ENCODE measurements at regions not wholly inside any gene's neighbourhood (a gene's known extent, or its start where the extent isn't known, plus 50 kb on each side); places are given as distances from the start of the nearest gene placed in this dataset.

DNA sequence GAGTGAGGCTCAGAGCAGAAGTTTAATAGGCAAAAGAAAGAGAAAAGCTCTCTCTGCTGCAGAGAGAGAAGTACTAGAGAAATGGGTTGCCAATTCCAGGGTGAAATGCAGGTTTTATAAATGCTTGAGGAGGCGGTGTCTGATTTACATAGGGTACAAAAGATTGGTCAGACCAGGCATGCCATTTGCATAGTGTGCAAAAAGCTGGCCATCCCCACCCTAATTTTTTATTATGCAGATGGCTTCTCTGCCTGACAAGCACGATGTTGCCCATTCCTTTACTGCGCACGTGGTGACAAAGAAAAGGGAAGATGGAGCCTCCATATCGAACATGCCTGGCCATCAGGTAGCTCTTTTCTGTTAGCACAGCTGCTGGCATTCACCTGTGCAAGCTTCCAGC lies 209.3 kb upstream of the PPFIA2 start:
- Histone ChIP-seq H3K27me3 (ENCODE audit: insufficient read depth) (no peaks in the 10 kb centered on the region), H3K9ac (no peak overlapping the region), H3K36me3 (replicated peaks in 1 of 2; ENCODE audit: control insufficient read depth in 1 of 2, insufficient read depth in 2 of 2, low read length in 1 of 2) (no peaks in the 10 kb centered on the region), H3K79me2 (ENCODE audit: insufficient read depth) (no peaks in the 10 kb centered on the region), H3K9me2 (no peaks in the 10 kb centered on the region), H3K4me1 (ENCODE audit: control insufficient read depth in 1 of 2, insufficient read depth in 2 of 2, low read depth in 1 of 2, low read length in 1 of 2) (no peaks in the 10 kb centered on the region), H3F3A (replicated peaks; ENCODE audit: insufficient read depth) (no peaks in the 10 kb centered on the region), H3K9me3 (no peaks in the 10 kb centered on the region), H3K4me2 (no peak overlapping the region), H3K4me3 (ENCODE audit: low read depth in 2 of 2, low read length in 1 of 2) (no peak overlapping the region), H4K20me1 (ENCODE audit: insufficient read depth) (no peaks in the 10 kb centered on the region), H2AFZ (ENCODE audit: low read depth) (no peak overlapping the region), H3K27ac (ENCODE audit: low read depth in 2 of 2, low read length in 1 of 2) (no peak overlapping the region)
- ChIA-PET CTCF (no interaction called here), POLR2A (no interaction called here)
- DNase-seq, result no peak
- 15% methylated on average over 5 of the region's 5 CpGs for WGBS (ENCODE audit: low lambda C conversion rate)
- TF ChIP-seq MAX (IDR thresholded peaks at IDR 0.05; ENCODE audit: low read depth) (no peak), CHD2 (IDR thresholded peaks at IDR 0.05; ENCODE audit: low read length, partially characterized antibody) (no peak), TEAD4 (IDR thresholded peaks at IDR 0.05; ENCODE audit: borderline replicate concordance, insufficient read depth) (no peak), POLR2AphosphoS5 (IDR thresholded peaks at IDR 0.05; ENCODE audit: low read depth, low read length) (no peak), TCF12 (IDR thresholded peaks at IDR 0.05) (no peak), RCOR1 (IDR thresholded peaks at IDR 0.05; ENCODE audit: low read length) (no peak), USF1 (IDR thresholded peaks at IDR 0.05; ENCODE audit: borderline replicate concordance, low read depth) (no peak), NFIC (IDR thresholded peaks at IDR 0.05; ENCODE audit: borderline replicate concordance) (no peak), SMC3 (IDR thresholded peaks at IDR 0.05; ENCODE audit: low read depth, low read length) (no peak), FOXJ3 (CRISPR knock-in tag; IDR thresholded peaks at IDR 0.05) (no peak), SIN3A (IDR thresholded peaks at IDR 0.05; ENCODE audit: borderline replicate concordance, low read depth, low read length) (no peak), FOXM1 (IDR thresholded peaks at IDR 0.05; ENCODE audit: low read depth) (no peak), FOSL2 (IDR thresholded peaks at IDR 0.05; ENCODE audit: borderline replicate concordance, low read depth) (no peak), MEF2A (IDR thresholded peaks at IDR 0.05; ENCODE audit: borderline replicate concordance, low read depth) (no peak)

- no peak overlapping the region for H3K4me3 ChIP-seq (ENCODE audit: low read depth in 2 of 2, low read length in 1 of 2)
- H4K20me1 ChIP-seq (ENCODE audit: insufficient read depth), result no peaks in the 10 kb centered on the region
- H2AFZ ChIP-seq (ENCODE audit: low read depth), result no peak overlapping the region
- DNase-seq, result no peak
- no peaks in the 10 kb centered on the region for H3K79me2 ChIP-seq (ENCODE audit: insufficient read depth)
- H3K4me1 ChIP-seq (ENCODE audit: control insufficient read depth in 1 of 2, insufficient read depth in 2 of 2, low read depth in 1 of 2, low read length in 1 of 2), result no peaks in the 10 kb centered on the region
- H3K27me3 ChIP-seq (ENCODE audit: insufficient read depth), result no peaks in the 10 kb centered on the region
- POLR2A ChIA-PET, result no interaction called here
- 3% methylated on average over 1 of the region's 1 CpG for WGBS (ENCODE audit: low lambda C conversion rate)
- H3K9me3 ChIP-seq, result no peaks in the 10 kb centered on the region
- TF ChIP-seq TEAD4 (IDR thresholded peaks at IDR 0.05; ENCODE audit: borderline replicate concordance, insufficient read depth), result no peak
- TF ChIP-seq USF1 (IDR thresholded peaks at IDR 0.05; ENCODE audit: borderline replicate concordance, low read depth), result no peak
- no peak for TF ChIP-seq YY1 (IDR thresholded peaks at IDR 0.05; ENCODE audit: low read depth)
- TF ChIP-seq FOXJ3 (CRISPR knock-in tag; IDR thresholded peaks at IDR 0.05), result no peak
- TF ChIP-seq, protein P1, sequence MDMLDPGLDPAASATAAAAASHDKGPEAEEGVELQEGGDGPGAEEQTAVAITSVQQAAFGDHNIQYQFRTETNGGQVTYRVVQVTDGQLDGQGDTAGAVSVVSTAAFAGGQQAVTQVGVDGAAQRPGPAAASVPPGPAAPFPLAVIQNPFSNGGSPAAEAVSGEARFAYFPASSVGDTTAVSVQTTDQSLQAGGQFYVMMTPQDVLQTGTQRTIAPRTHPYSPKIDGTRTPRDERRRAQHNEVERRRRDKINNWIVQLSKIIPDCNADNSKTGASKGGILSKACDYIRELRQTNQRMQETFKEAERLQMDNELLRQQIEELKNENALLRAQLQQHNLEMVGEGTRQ (IDR thresholded peaks at IDR 0.05; ENCODE audit: borderline replicate concordance, low read depth, low read length), result no peak
- TF ChIP-seq RAD21 (IDR thresholded peaks at IDR 0.05; ENCODE audit: low read length), result no peak
- TF ChIP-seq RCOR1 (IDR thresholded peaks at IDR 0.05; ENCODE audit: low read length), result no peak
- no peak for TF ChIP-seq ELF1 (IDR thresholded peaks at IDR 0.05)
- TF ChIP-seq GABPA (IDR thresholded peaks at IDR 0.05; ENCODE audit: low read depth), result no peak
- no peak for TF ChIP-seq MAX (IDR thresholded peaks at IDR 0.05; ENCODE audit: low read depth)
- TF ChIP-seq SIN3A (IDR thresholded peaks at IDR 0.05; ENCODE audit: borderline replicate concordance, low read depth, low read length), result no peak
- no peak overlapping the region for H3K27ac ChIP-seq (ENCODE audit: low read depth in 2 of 2, low read length in 1 of 2)
- H3K9me2 ChIP-seq, result no peaks in the 10 kb centered on the region
- no peaks in the 10 kb centered on the region for H3F3A ChIP-seq (replicated peaks; ENCODE audit: insufficient read depth)
- H3K4me2 ChIP-seq, result no peak overlapping the region
- CTCF ChIA-PET, result no interaction called here
- H3K9ac ChIP-seq, result no peak overlapping the region
- H3K36me3 ChIP-seq (replicated peaks in 1 of 2; ENCODE audit: control insufficient read depth in 1 of 2, insufficient read depth in 2 of 2, low read length in 1 of 2), result no peaks in the 10 kb centered on the region
Measured at GRCh38 chr12:81963636-81964035, 204.5 kb upstream of the PPFIA2 start.
